Osteoblast (primary cell): ENCODE measurements at regions not wholly inside any gene's neighbourhood (a gene's known extent, or its start where the extent isn't known, plus 50 kb on each side); places are given as distances from the start of the nearest gene placed in this dataset.

Source experiments
- DNase-seq: peaks from one replicate; pipeline ENCODE4 v3.0.0; 2011; ENCODE audit warnings: low spot score, mixed read lengths; ENCODE audit not compliant: insufficient read length; ENCODE audit errors: missing footprints
- H2AFZ ChIP-seq: 2 replicates; pipeline ENCODE4 v1.6.0; 2011; ENCODE audit warnings: mild to moderate bottlenecking, low read length
- H3K27ac ChIP-seq: 2 replicates; pipeline ENCODE4 v1.5.1; 2011; ENCODE audit warnings: mild to moderate bottlenecking, low read depth, low read length, moderate library complexity
- H3K27me3 ChIP-seq: 2 replicates; pipeline ENCODE4 v1.6.0; 2012; ENCODE audit warnings: mild to moderate bottlenecking, control low read depth, inconsistent platforms, low read length, moderate library complexity; ENCODE audit not compliant: insufficient read depth
- H3K36me3 ChIP-seq: 2 replicates; pipeline ENCODE4 v1.5.1; 2011; ENCODE audit warnings: mild to moderate bottlenecking, low read length, control low read depth, moderate library complexity; ENCODE audit not compliant: insufficient read depth
- H3K4me1 ChIP-seq: 2 replicates; pipeline ENCODE4 v1.5.1; 2011; ENCODE audit warnings: mild to moderate bottlenecking, low read length, control low read depth, moderate library complexity; ENCODE audit not compliant: insufficient read depth
- H3K4me2 ChIP-seq: 2 replicates; pipeline ENCODE4 v1.6.0; 2011; ENCODE audit warnings: mild to moderate bottlenecking, low read length; ENCODE audit not compliant: insufficient read depth
- H3K4me3 ChIP-seq: fragments of 200-600 bp; sonication (generic); 3 replicates; pipeline ENCODE4 v1.5.1; 2012; ENCODE audit warnings: mild to moderate bottlenecking, low read length, inconsistent platforms; ENCODE audit not compliant: insufficient read depth
- H3K79me2 ChIP-seq: 2 replicates; pipeline ENCODE4 v1.6.0; 2012; ENCODE audit warnings: mild to moderate bottlenecking, low read length, control low read depth, inconsistent platforms; ENCODE audit not compliant: insufficient read depth
- H3K9me3 ChIP-seq: 2 replicates; pipeline ENCODE4 v1.5.1; 2011; ENCODE audit warnings: low read depth, low read length, control low read depth
- H4K20me1 ChIP-seq: 2 replicates; pipeline ENCODE4 v1.6.0; 2012; ENCODE audit warnings: mild to moderate bottlenecking, low read length, control low read depth; ENCODE audit not compliant: insufficient read depth
- CTCF ChIP-seq: IDR thresholded peaks from 2 replicates; pipeline ENCODE4 v1.5.1; 2011; ENCODE audit warnings: mild to moderate bottlenecking, low read depth, low read length, moderate library complexity; ENCODE audit errors: extremely low read depth

- Histone ChIP-seq H4K20me1 (no peaks in the 10 kb centered on the region), H3K27ac (no peak overlapping the region), H3K36me3 (no peaks in the 10 kb centered on the region)
These were observed 204.2 kb upstream of the HABP2 start for GRCh38 chr10:113348694-113349093.

GRCh38 chr10:113350311-113351040, 202.4 kb upstream of the HABP2 start:
- H3K27ac ChIP-seq = no peak overlapping the region
- no peaks in the 10 kb centered on the region for H3K4me1 ChIP-seq
- DNase-seq = no peak
- no peak overlapping the region for H2AFZ ChIP-seq
- no peak overlapping the region for H3K4me2 ChIP-seq
- no peaks in the 10 kb centered on the region for H3K9me3 ChIP-seq
- H3K36me3 ChIP-seq = no peaks in the 10 kb centered on the region
- TF ChIP-seq CTCF = no peak
- no peaks in the 10 kb centered on the region for H3K79me2 ChIP-seq
- H3K27me3 ChIP-seq = peaks cover 45% of the 10 kb centered on the region
- no peaks in the 10 kb centered on the region for H4K20me1 ChIP-seq
- H3K4me3 ChIP-seq = no peak overlapping the region

More at GRCh38 chr10:113348694-113349093, 204.2 kb upstream of the HABP2 start:
- Histone ChIP-seq H3K9me3 (no peaks in the 10 kb centered on the region), H3K4me3 (no peak overlapping the region), H2AFZ (no peak overlapping the region), H3K4me2 (no peak overlapping the region), H3K79me2 (no peaks in the 10 kb centered on the region), H3K27me3 (peaks cover 39% of the 10 kb centered on the region), H3K4me1 (no peaks in the 10 kb centered on the region)
- no peak for TF ChIP-seq CTCF
- DNase-seq = no peak

- DNase-seq = no peak
- Histone ChIP-seq H3K9me3 (no peaks in the 10 kb centered on the region), H3K27me3 (peaks cover 55% of the 10 kb centered on the region), H3K27ac (no peak overlapping the region), H3K79me2 (no peaks in the 10 kb centered on the region), H4K20me1 (no peaks in the 10 kb centered on the region), H2AFZ (no peak overlapping the region), H3K4me2 (no peak overlapping the region), H3K36me3 (no peaks in the 10 kb centered on the region), H3K4me1 (no peaks in the 10 kb centered on the region), H3K4me3 (no peak overlapping the region)
- TF ChIP-seq CTCF = no peak
These were observed 198.1 kb upstream of the HABP2 start for GRCh38 chr10:113354711-113355110.

- Histone ChIP-seq H2AFZ (no peak overlapping the region), H3K27ac (no peak overlapping the region), H3K36me3 (no peaks in the 10 kb centered on the region), H3K4me3 (no peak overlapping the region), H3K4me1 (no peaks in the 10 kb centered on the region), H3K4me2 (no peak overlapping the region), H3K9me3 (no peaks in the 10 kb centered on the region), H4K20me1 (no peaks in the 10 kb centered on the region), H3K79me2 (no peaks in the 10 kb centered on the region), H3K27me3 (peaks cover 60% of the 10 kb centered on the region)
- no peak for TF ChIP-seq CTCF
- DNase-seq = no peak
These were observed 195.8 kb upstream of the HABP2 start for GRCh38 chr10:113356794-113357680.
